ENCODE measurements at regions not wholly inside any gene's neighbourhood (a gene's known extent, or its start where the extent isn't known, plus 50 kb on each side); places are given as distances from the start of the nearest gene placed in this dataset.

GRCh38 chr18:31241900-31242409 is 76.0 kb upstream of the DSG1 start:
- H3K27me3 ChIP-seq, result no peaks in the 10 kb centered on the region
- H3K9me3 ChIP-seq, result no peaks in the 10 kb centered on the region
- no peaks in the 10 kb centered on the region for H3K36me3 ChIP-seq
- DNase-seq (ENCODE audit: low spot score in 2 of 2), result no peak
- H3K4me3 ChIP-seq, result no peak overlapping the region
- no peak overlapping the region for H3K27ac ChIP-seq
- WGBS, 2 donors, result 53 to 63% methylated on average over 2 of the region's 2 CpGs
- TF ChIP-seq EP300 (IDR thresholded peaks at IDR 0.05) (no peak), CTCF (IDR thresholded peaks at IDR 0.05) (peak in 1 of 5 experiments; percentile 13), POLR2A (IDR thresholded peaks at IDR 0.05) (no peak)
- peaks cover 0 to 25% (median 2%) of the 10 kb centered on the region in 4 donors for H3K4me1 ChIP-seq

GRCh38 chr18:31243740-31244512 is 74.0 kb upstream of the DSG1 start:
- Histone ChIP-seq H3K36me3 (no peaks in the 10 kb centered on the region), H3K27me3 (no peaks in the 10 kb centered on the region), H3K27ac (no peak overlapping the region), H3K4me1 (peaks cover 0 to 25% (median 2%) of the 10 kb centered on the region in 4 donors), H3K9me3 (no peaks in the 10 kb centered on the region), H3K4me3 (no peak overlapping the region)
- TF ChIP-seq POLR2A (IDR thresholded peaks at IDR 0.05), result no peak
- TF ChIP-seq CTCF (IDR thresholded peaks at IDR 0.05), result no peak
- TF ChIP-seq EP300 (IDR thresholded peaks at IDR 0.05), result no peak
- DNase-seq (ENCODE audit: low spot score in 2 of 2), result no peak
- 54 to 57% methylated on average over 11 of the region's 11 CpGs for WGBS, 2 donors

- Histone ChIP-seq H3K36me3 (no peaks in the 10 kb centered on the region), H3K27ac (peak overlapping the region in 1 of 4 donors; percentile 49), H3K4me3 (no peak overlapping the region), H3K9me3 (no peaks in the 10 kb centered on the region), H3K27me3 (no peaks in the 10 kb centered on the region), H3K4me1 (peaks cover 0 to 25% (median 2%) of the 10 kb centered on the region in 4 donors)
- no peak for TF ChIP-seq POLR2A (IDR thresholded peaks at IDR 0.05)
- no peak for TF ChIP-seq EP300 (IDR thresholded peaks at IDR 0.05)
- TF ChIP-seq CTCF (IDR thresholded peaks at IDR 0.05), result no peak
- WGBS, 2 donors, result 19 to 32% methylated on average over 7 of the region's 7 CpGs
- DNase-seq (ENCODE audit: low spot score in 2 of 2), result no peak
Measured at GRCh38 chr18:31244771-31245394, 73.1 kb upstream of the DSG1 start.

GRCh38 chr18:31245820-31246219 is 72.1 kb upstream of the DSG1 start:
- TF ChIP-seq EP300 (IDR thresholded peaks at IDR 0.05), result no peak
- Histone ChIP-seq H3K4me1 (peaks cover 0 to 25% (median 2%) of the 10 kb centered on the region in 4 donors), H3K27me3 (no peaks in the 10 kb centered on the region), H3K36me3 (no peaks in the 10 kb centered on the region), H3K4me3 (no peak overlapping the region), H3K27ac (no peak overlapping the region), H3K9me3 (no peaks in the 10 kb centered on the region)
- WGBS, 2 donors, result 44 to 56% methylated on average over 3 of the region's 3 CpGs
- DNase-seq (ENCODE audit: low spot score in 2 of 2), result no peak

GRCh38 chr18:31246460-31246859 is 71.5 kb upstream of the DSG1 start:
- Histone ChIP-seq H3K27me3 (no peaks in the 10 kb centered on the region), H3K27ac (no peak overlapping the region), H3K36me3 (no peaks in the 10 kb centered on the region), H3K4me3 (no peak overlapping the region), H3K4me1 (peaks cover 0 to 25% (median 2%) of the 10 kb centered on the region in 4 donors), H3K9me3 (no peaks in the 10 kb centered on the region)
- 71 to 73% methylated on average over 2 of the region's 2 CpGs for WGBS, 2 donors
- TF ChIP-seq CTCF (IDR thresholded peaks at IDR 0.05) (no peak), POLR2A (IDR thresholded peaks at IDR 0.05) (no peak), EP300 (IDR thresholded peaks at IDR 0.05) (no peak)
- no peak for DNase-seq (ENCODE audit: low spot score in 2 of 2)

Measured in tibial nerve (tissue), 4 donors.